Calu3 (cell line): ENCODE measurements at regions not wholly inside any gene's neighbourhood (a gene's known extent, or its start where the extent isn't known, plus 50 kb on each side); places are given as distances from the start of the nearest gene placed in this dataset.

Experiments used
- BruUV-seq: library from RNA; stranded (reverse); fragments of 400-500 nt; replicated peaks from 2 replicates; lab custom pipeline; 2021; lab: Mats Ljungman, UMichigan
- CTCF ChIA-PET: fragments of 300-600 bp; sonication (Branson Sonifier 250); formaldehyde crosslinking; loops from one replicate; lab custom pipeline; 2022; ENCODE audit warnings: antibody characterized with exemption; lab: Charles Lee
- DNase-seq: peaks from one replicate; pipeline ENCODE4 v3.0.0; 2022
- H3K27ac Mint-ChIP-seq: one replicate; pipeline ENCODE4 v1.8.0; 2022; ENCODE audit warnings: mixed read lengths; ENCODE audit not compliant: unreplicated experiment
- H3K27me3 Mint-ChIP-seq: one replicate; pipeline ENCODE4 v1.8.0; 2022; ENCODE audit warnings: mixed read lengths; ENCODE audit not compliant: unreplicated experiment
- H3K36me3 Mint-ChIP-seq: one replicate; pipeline ENCODE4 v1.8.0; 2022; ENCODE audit warnings: mild to moderate bottlenecking, moderate library complexity, mixed read lengths; ENCODE audit not compliant: insufficient read depth, unreplicated experiment
- H3K4me1 Mint-ChIP-seq: one replicate; pipeline ENCODE4 v1.8.0; 2022; ENCODE audit warnings: mild to moderate bottlenecking, low read depth, mixed read lengths; ENCODE audit not compliant: unreplicated experiment
- H3K4me3 Mint-ChIP-seq: one replicate; pipeline ENCODE4 v1.8.0; 2022; ENCODE audit warnings: mild to moderate bottlenecking, low read depth, moderate library complexity, mixed read lengths; ENCODE audit not compliant: unreplicated experiment
- H3K9me3 Mint-ChIP-seq: one replicate; pipeline ENCODE4 v1.8.0; 2022; ENCODE audit warnings: low read depth, mixed read lengths; ENCODE audit not compliant: unreplicated experiment
- CTCF ChIP-seq: fragments of 200-600 bp; IDR thresholded peaks from one replicate; pipeline ENCODE4 v1.8.0; 2022; ENCODE audit warnings: antibody characterized with exemption; ENCODE audit not compliant: unreplicated experiment
- intact Hi-C: fragments of 100-400 bp; cut with micrococcal nuclease; formaldehyde crosslinking; loops from one replicate; pipeline ENCODE4 v1.10.0; 2022; ENCODE audit not compliant: unreplicated experiment

DNA sequence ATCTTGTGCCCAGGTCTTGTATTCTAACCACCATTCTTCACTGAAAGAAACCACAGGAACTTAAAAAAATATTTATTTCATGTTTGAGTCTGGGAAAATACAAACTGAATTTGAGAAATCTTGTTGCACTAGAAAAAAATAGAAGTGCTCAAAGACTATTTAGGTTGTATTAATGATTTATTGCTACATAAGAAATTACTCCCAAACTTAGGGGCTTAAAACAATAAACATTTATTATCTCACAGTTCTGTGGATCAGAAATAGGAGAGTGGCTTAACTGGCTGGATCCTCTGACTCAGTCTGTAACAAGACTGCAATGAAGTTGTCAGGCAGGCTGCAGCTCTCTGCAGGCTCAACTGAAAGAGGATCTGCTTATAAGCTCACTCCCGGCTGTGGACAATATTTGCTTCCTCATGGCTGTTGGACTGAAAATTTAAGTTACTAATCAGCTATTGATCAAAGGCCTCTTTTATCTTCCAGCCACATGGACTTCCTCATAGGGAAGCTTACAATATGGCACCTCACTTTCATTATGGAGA is 295.4 kb upstream of the FAM241A start:
- no peak overlapping the region for H3K27ac Mint-ChIP-seq
- TF ChIP-seq CTCF, result no peak
- no peaks in the 10 kb centered on the region for H3K36me3 Mint-ChIP-seq
- no peaks in the 10 kb centered on the region for H3K27me3 Mint-ChIP-seq
- intact Hi-C loops, result no loop called here
- H3K4me1 Mint-ChIP-seq, result peaks cover 11% of the 10 kb centered on the region
- CTCF ChIA-PET, result no interaction called here
- no peak overlapping the region for H3K4me3 Mint-ChIP-seq
- DNase-seq, result no peak
- BruUV-seq, result no TSS peak
- peaks cover 2% of the 10 kb centered on the region for H3K9me3 Mint-ChIP-seq

DNA sequence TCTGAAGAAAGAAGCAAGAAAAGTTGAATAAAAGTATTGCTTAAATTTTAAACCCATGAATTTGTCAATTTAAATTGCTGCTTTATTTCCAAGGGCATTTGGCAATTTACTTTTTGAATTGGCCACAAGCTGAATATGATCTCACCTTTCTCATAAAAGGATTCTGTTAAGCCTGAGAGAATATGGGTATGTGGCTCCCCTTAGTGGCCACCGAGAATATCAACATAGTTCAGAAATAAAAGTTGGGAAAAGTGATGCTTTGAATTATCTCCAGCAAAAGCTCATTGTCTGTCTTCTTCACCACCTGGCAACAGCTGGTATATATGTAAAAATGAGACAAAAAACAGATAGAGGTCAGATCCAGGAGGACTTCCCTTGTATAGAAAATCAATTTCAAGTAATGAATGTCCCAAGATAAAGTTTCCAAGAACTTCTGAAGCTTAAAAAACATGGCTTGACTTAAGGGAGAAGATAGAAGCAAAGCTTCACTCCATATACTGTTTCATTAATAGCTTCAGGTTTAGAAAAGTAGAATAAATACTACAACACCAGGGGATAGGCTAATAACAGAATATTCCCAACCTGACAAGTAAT is 290.7 kb upstream of the FAM241A start:
- DNase-seq, result peak; percentile 48
- H3K4me3 Mint-ChIP-seq, result no peak overlapping the region
- no peaks in the 10 kb centered on the region for H3K27me3 Mint-ChIP-seq
- no TSS peak for BruUV-seq
- intact Hi-C loops, result loop anchor here (1.0 to 5.0 kb wide), 3 partner anchors 83 to 212 kb away; no protein-coding TSS in a partner anchor
- no peaks in the 10 kb centered on the region for H3K9me3 Mint-ChIP-seq
- H3K27ac Mint-ChIP-seq, result no peak overlapping the region
- peak; percentile 27 for TF ChIP-seq CTCF
- CTCF ChIA-PET, result interaction anchor here (1.1 to 1.6 kb wide), 4 partner anchors 25 to 213 kb away, joined by 3 to 14 read pairs (median 4); no protein-coding TSS in a partner anchor
- H3K36me3 Mint-ChIP-seq, result no peaks in the 10 kb centered on the region
- peaks cover 11% of the 10 kb centered on the region for H3K4me1 Mint-ChIP-seq

DNA sequence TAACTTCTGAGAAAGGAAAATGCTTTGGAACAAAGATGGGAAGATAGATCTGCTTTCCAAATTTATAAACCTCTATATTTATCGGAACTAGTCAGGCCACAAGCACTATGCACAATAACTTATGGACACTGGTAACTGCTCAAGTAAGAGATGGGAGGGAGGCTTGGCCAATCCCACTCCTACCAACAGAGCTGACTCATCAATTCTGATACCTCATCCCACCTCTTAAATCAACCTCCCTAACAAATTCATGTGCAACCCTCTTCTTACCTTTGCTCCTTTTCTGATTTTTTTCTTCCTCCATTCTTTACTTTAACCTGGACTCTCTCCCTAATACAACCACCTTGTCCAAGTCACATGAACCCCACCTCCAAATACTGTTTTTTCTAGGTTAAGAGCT is 289.9 kb upstream of the FAM241A start:
- Mint-ChIP-seq H3K4me3 (no peak overlapping the region), H3K4me1 (peaks cover 11% of the 10 kb centered on the region), H3K9me3 (no peaks in the 10 kb centered on the region), H3K27me3 (no peaks in the 10 kb centered on the region), H3K27ac (no peak overlapping the region), H3K36me3 (no peaks in the 10 kb centered on the region)
- TF ChIP-seq CTCF, result no peak
- CTCF ChIA-PET, result interaction anchor here (1.3 to 1.6 kb wide), 2 partner anchors 24 to 214 kb away, joined by 3 to 14 read pairs; no protein-coding TSS in a partner anchor
- intact Hi-C loops, result loop anchor here (5.0 kb wide), 1 partner anchor 177 kb away; no protein-coding TSS in a partner anchor
- DNase-seq, result no peak
- no TSS peak for BruUV-seq

- TF ChIP-seq CTCF, result no peak
- intact Hi-C loops, result no loop called here
- BruUV-seq, result no TSS peak
- no peak overlapping the region for H3K4me3 Mint-ChIP-seq
- H3K27me3 Mint-ChIP-seq, result no peaks in the 10 kb centered on the region
- no peak for DNase-seq
- H3K4me1 Mint-ChIP-seq, result no peaks in the 10 kb centered on the region
- H3K9me3 Mint-ChIP-seq, result peaks cover 4% of the 10 kb centered on the region
- no peaks in the 10 kb centered on the region for H3K36me3 Mint-ChIP-seq
- CTCF ChIA-PET, result no interaction called here
- no peak overlapping the region for H3K27ac Mint-ChIP-seq
Measured at GRCh38 chr4:111864066-111864465, 281.2 kb upstream of the FAM241A start.
